Activated CD4-positive, alpha-beta T cell treated with anti-CD3 and anti-CD28 coated beads, Interleukin-2, Interleukin-6, amounts not matched to agents 100 ng/mL and 50 ng/mL, durations not matched to agents 16 hours and 8 hours (primary cell): ENCODE measurements at regions not wholly inside any gene's neighbourhood (a gene's known extent, or its start where the extent isn't known, plus 50 kb on each side); places are given as distances from the start of the nearest gene placed in this dataset.
"Not testable (repeated sequence)": the region's sequence is repeated elsewhere in the genome, so short reads cannot be mapped to it uniquely, and the experiment has no call there.

Experiments
- DNase-seq: peaks from one replicate; pipeline ENCODE4 v3.0.0-alpha.2; 2020

DNA sequence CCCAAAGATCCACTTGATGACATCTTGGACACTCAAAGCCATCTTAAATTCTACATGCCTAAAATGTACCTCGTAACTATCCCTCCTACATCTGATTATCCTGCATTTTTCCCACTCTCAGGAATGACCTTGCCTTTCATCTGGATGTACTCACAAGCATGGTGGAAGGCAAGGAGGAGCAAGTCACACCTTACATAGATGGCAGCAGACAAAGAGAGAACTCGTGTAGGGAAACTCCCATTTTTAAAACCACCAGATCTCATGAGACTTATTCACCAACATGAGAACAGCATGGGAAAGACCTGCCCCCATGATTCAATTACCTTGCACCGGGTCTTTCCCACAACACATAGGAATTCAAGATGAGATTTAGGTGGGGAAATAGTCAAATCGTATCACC lies 616.0 kb downstream of the MCTP2 start:
- no peak for DNase-seq

- no peak for DNase-seq
These were observed 616.7 kb downstream of the MCTP2 start for GRCh38 chr15:94848054-94848453.

- DNase-seq = no peak
These were observed 623.7 kb downstream of the MCTP2 start for GRCh38 chr15:94855018-94855408.

DNA sequence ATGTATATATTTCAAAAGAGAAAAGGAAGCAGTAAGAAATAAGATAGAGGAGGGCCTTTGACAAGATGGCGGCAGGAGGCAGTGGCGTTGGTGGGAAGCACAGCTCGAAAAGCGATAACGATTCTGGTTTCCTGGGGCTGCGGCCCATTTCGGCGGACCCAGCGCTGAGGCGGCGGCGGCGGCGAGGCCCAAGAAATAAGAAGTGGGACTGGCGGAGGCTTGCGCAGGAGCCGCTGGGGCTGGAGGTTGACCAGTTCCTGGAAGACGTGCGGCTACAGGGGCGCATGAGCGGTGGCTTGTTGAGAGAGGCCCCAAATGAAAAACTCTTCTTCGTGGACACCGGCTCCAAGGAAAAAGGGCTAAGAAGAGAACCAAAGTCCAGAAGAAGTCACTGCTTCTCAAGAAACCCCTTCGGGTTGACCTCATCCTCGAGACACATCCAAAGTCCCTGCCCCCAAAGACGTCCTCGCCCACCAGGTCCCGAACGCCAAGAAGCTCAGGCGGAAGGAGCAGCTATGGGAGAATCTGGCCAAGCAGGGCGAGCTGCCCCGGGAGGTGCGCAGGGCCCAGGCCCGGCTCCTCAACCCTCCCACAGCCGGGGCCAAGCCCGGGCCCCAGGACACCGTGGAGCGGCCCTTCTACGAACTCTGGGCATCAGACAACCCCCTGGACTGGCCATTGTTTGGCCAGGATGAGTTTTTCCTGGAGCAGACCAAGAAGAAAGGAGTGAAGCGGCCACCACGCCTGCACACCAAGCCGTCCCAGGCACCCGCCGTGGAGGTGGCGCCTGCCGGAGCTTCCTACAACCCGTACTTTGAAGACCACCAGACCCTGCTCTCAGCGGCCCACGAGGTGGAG lies 624.3 kb downstream of the MCTP2 start:
- no peak for DNase-seq

GRCh38 chr15:94856267-94856854 lies 625.0 kb downstream of the MCTP2 start:
- DNase-seq = no peak

DNA sequence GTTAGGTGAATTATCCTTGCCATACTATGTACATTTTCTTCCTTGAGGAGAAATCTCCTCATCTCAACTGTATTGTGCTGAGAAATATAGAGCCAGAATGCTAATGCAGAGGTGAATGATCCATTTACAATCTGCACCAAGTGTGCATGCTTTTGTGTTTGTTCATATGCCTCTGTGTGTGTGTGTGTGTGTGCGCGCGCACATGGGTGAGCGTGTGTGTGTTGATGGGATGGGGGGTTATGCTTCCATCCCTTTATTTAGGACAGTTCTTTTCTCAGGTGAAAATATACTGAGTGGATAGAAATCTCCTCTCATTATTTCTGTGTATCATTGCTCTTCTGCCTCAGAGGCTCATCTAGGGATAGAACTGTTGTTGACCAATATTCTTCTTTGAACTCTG lies 626.1 kb downstream of the MCTP2 start:
- DNase-seq = no peak

DNA sequence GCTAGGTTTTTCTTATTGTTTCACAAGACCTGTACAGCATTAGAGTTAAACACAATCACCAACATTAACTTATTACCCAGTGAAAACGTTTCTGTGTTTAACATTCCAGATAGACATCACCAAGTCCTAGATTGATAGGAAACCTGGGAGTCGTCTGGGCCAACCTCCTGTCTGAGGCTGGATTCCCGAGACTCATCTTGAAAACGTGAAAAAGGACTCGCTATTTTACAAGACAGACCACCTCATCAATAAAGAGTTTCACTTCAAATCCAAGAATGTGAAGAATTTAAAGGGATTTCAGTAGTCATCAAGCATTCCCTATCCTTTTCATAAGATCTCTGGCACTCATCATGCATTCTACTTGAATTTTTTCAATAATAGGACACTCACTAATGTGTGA lies 626.6 kb downstream of the MCTP2 start:
- no peak for DNase-seq

DNA sequence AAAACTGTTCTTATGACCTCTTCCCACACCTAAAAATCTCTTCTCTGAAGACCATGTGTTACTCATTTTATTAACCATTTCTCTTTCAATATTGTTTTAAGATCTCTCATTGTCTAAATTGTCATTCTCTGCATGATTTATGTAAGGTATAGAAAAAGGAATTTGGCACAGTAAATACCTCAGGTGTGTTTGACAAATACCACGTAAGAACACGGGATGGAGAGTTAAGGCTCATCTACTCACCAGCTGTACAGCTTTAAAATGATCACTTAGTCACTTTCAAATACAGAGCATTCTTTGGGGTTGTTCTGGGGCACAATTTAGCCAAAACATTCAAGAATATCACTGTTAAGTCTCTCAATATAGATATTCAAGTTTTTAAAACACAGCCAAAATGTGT lies 627.1 kb downstream of the MCTP2 start:
- no peak for DNase-seq

DNA sequence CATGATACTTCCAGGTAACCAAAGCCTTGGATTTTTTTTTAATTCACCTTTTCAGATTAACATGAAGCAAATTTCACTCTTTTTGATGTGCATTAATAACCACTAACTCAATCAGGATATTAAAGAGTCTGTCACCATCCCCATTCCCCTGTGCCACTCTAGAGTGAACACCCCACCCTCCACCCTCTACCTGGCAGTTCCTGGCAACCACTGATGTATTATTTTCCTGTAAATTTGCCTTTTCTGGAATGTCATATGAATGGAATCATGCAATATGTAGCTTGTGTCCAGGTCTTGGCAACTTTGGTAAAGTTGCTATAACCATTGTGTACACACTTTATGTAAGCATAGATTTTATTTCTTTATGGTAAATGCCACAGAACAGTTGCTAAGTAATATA lies 627.6 kb downstream of the MCTP2 start:
- DNase-seq = no peak

GRCh38 chr15:94864600-94864999 lies 633.2 kb downstream of the MCTP2 start:
- DNase-seq = no peak

DNA sequence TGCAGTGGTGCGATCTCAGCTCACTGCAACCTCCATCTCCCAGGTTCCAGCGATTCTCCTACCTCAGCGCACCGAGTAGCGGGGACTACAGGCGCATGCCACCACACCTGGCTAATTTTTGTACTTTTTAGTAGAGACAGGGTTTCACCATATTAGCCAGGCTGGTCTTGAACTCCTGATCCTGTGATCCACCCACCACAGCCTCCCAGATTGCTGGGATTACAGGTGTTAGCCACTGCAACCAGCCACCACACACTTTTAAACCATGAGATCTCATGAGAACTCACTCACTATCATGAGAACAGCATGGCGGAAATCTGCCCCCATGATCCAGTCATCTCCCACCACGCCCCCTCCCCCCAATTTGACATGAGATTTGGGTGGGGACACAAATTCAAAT lies 636.9 kb downstream of the MCTP2 start:
- not testable (repeated sequence) for DNase-seq

- DNase-seq = no peak
These were observed 644.2 kb downstream of the MCTP2 start for GRCh38 chr15:94875550-94875949.

- no peak for DNase-seq
These were observed 646.5 kb downstream of the MCTP2 start for GRCh38 chr15:94877833-94878232.

DNA sequence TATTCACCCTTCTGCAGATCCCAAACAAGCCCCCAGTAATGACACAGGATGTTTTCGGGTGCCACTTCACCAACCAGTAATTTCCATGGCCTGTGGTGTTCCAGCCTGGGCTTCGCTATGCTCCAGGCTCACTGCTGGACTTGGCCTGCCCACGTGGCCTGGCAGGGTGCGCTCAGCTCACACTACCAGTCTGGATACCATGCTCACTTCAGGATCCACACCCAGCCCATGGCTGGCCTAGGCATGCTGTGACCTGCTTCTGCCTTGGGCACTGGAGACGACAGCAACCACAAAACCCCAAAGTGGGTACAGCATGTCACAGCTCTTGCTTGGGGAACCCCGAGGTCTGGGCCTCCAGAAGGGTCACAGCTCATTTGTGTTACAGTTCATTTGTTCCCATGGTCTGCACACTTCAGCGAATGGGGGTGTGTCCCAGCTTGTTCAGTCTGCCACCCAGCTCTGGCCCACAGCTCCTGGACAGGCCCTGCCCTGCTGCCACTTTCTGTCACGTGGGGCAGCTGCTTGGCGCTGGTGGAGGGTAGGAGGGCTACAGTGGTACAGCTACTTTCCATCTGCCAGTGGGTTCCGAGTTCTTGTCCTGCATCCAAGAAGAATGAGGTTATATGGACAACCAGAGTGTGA lies 650.8 kb downstream of the MCTP2 start:
- DNase-seq = no peak

DNA sequence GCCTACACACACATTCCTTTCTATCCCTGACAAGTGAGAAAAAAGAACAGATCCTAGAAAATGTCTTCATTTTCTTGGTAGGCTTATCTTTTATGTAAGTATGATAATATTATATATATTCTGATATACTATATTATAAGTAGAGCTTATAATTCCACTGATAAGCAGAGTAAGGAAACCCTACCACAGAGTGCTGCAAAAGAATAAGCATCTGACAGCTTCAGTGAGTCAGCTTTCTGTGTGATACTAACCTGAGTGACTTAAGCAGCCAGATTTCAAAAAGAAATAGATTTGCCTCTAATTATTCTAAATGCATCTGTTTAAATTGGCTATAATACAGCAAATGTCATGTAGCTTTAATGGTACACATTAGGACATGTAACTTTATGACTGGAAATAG lies 656.0 kb downstream of the MCTP2 start:
- no peak for DNase-seq

- no peak for DNase-seq
These were observed 657.8 kb downstream of the MCTP2 start for GRCh38 chr15:94889153-94889552.

GRCh38 chr15:94893091-94893490 lies 661.7 kb downstream of the MCTP2 start:
- no peak for DNase-seq

- no peak for DNase-seq
These were observed 662.7 kb downstream of the MCTP2 start for GRCh38 chr15:94894056-94894455.

DNA sequence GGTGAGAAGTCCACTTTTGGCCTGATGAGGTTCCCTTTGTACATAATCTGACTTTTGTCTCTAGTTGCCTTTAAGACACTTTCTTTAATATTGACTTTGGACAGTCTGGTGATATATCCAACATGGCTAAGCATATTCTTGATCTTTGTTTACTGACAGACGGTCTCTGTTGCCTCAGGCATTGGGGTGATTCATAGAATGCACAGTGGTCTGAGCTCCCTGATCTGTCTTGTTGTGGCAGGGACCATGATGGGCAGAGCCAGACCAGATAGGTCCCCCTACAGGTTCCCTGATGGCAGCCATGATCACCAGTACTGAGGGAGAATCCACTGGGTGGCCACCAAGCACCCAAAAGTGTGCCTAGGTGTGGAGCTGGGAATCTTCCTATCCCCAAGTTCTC lies 678.1 kb downstream of the MCTP2 start:
- DNase-seq = no peak

- DNase-seq = no peak
These were observed 678.8 kb downstream of the MCTP2 start for GRCh38 chr15:94910166-94910565.

DNA sequence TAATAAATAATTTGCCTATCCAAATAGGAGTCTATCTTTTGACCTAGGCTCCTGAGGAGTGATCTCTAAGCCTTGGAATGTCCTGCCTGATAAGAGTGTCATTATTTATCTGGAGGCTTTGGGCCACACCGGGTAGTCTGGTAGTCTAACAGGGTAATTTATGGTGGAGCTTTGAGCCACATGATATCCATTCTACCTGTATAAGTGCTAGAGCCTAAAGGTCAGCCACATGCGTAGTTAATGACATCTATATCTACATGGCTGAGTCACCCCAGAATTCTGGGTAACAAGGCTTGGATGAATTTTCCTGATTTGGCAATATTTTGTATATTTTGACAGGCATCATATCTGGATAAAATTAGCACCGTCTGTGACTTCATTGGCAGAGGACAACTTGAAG lies 681.4 kb downstream of the MCTP2 start:
- DNase-seq = no peak

DNA sequence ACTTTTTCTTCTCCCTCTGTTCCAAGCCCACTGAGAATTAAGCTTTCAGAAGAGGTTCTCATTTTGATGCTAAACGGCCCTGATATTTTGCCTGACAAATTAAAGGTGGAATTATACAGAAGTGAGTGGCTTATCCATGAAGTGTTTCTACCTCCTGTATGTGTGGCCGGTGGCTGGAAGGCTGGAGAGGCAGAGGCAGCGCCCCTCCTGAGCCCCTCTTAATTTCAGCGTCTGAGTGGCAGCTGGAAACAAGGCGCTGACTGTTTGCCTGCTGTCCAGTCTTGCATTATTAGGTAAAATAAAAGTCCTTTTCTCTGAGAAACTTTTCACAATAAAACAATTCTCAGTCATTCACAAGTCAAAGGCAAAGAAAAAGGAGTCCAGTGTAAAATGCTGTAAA lies 685.7 kb downstream of the MCTP2 start:
- no peak for DNase-seq

GRCh38 chr15:94921936-94922335 lies 690.6 kb downstream of the MCTP2 start:
- DNase-seq = no peak

DNA sequence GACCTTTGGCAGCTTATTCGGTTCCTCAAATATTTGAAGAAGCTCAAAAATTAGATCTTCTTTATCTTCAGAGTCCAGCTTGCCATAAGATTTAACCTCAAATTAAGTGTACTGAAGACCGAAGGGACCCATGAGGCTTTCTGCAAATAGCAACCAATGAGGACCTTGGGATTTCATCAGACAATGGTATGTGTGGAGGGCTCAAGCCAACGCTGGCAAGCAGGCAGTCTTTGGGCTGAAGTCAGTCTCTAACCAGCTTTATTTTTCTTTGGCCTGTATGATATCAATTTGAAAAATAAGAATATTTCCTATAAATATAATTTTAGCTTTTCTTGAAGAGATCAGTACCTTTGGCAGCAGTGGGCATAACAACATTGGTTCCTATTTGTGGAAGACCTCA lies 692.7 kb downstream of the MCTP2 start:
- no peak for DNase-seq
